AG08395 (cell line): ENCODE measurements at regions not wholly inside any gene's neighbourhood (a gene's known extent, or its start where the extent isn't known, plus 50 kb on each side); places are given as distances from the start of the nearest gene placed in this dataset.
"Not testable (repeated sequence)": the region's sequence is repeated elsewhere in the genome, so short reads cannot be mapped to it uniquely, and the experiment has no call there.

Source experiments
- DNase-seq: peaks from one replicate; pipeline ENCODE4 v3.0.0; 2012; ENCODE audit warnings: mixed read lengths, low spot score

DNA sequence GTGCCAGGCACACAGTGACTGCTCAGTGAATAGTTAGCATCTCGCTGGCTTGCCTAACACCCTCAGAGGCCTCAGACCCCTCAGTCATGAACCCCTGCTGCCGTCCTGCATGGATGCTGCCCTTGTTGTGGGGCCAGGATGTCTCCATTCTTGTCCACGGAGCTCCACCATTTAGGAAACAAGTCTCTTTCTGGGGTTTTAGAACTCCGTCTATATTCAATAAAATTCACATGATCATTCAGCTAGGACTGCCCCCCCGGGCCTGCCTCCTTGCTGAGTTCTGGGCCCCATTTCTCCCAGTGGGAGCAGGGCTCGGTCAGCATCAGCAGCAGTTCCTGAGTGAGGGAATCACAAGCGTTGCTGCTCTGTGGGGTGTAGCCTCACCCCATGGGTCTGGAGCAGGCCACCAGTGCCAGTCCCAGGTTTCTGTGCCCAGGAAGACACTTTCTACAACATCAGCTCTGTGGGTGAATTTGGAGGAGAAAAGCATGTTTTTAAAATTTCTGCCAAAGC, 134.1 kb downstream of the RHOU start:
- DNase-seq, result no peak

DNA sequence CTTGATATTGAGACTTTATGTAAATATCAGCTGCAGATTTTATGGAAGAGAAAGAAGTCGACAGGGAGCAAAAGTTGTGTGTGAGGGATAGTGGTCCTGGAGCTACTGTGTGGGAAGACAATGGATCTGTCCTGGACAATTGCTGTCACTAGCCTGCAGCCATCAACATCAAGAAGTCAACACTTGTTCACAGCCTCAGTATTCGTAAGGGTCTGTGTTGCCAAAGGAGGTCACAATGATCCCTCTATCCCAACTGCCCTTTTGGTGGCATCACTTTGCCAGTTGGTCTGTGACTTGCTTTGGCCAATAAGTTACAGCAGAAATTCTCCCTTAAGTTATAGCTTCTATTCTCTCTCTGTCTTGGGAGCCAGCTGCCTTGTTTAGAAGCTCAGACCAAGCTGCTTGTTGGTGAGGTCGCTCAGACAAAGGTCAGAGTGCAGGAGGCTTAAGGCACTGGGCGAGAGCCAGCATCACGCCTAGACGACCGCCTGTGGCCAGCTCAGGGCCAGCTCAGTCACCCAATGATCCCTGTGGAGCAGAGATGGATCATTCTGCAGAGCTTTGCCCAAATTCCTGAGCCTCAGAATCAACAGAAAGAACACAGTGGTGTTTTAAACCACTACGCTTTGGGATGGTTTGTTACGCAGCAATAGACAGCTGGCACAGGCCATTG, 134.9 kb downstream of the RHOU start:
- DNase-seq, result no peak

GRCh38 chr1:228871314-228872061, 136.2 kb downstream of the RHOU start:
- no peak for DNase-seq

- no peak for DNase-seq
Observed at GRCh38 chr1:228872080-228872479, 136.8 kb downstream of the RHOU start.

GRCh38 chr1:228873709-228874108, 138.4 kb downstream of the RHOU start:
- DNase-seq, result no peak

- DNase-seq, result no peak
Observed at GRCh38 chr1:228875741-228876140, 140.5 kb downstream of the RHOU start.

GRCh38 chr1:228876187-228876586, 140.9 kb downstream of the RHOU start:
- DNase-seq, result no peak

- no peak for DNase-seq
Observed at GRCh38 chr1:228879164-228879563, 143.9 kb downstream of the RHOU start.

DNA sequence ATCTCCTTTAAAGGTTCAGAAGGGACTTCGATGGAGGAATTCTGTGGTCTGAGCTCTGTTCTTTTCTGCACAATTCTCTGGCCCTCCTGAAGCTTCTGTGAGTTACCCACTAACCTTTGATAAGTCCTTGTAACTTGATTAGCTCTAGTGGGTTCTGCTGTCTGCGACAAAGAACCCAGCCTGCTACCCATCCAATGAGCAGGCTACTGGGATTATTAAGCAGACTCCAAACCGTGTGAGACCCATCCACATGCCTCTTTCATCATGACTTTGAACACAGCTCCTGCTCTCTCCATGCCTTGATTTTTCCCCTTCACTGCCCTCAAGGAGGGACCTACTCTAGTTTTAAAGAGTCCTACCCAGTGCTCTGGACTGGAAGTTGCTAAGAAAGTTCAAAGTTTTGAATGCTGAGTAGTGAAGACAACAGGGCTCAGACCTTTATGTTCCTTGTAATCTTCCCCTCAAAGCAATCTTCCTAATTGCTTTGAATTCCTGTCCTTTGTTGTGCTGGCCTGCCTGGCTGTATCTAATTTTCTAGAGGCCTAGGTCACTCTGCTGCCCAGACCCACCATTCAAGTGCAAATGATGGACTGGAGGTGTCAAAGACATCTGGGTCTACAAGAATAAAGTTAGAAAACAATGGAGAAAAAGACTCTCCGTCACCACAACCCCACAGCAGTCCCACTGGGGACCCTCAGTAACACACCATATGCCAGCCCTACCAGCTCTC, 146.9 kb downstream of the RHOU start:
- no peak for DNase-seq

- no peak for DNase-seq
Observed at GRCh38 chr1:228882771-228883450, 147.6 kb downstream of the RHOU start.

DNA sequence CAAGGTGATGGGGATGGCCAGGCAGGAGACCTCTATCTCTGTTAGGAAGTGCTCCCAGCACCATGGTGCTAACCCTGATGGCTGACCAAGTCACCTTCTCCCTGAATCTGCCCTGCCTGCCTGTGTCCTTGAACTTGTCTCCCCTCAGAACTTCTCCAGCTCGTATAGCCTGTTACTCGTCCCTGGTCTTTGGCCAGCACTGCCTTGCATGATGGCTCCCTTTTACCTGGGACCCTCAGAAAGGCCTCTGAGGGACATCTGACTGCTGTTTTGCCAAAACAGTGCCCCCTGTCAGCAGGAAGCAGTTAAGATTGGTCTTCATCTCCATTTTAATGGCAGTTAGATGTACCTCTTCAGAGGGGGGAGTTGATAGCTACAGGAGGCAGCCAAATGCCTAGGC, 148.3 kb downstream of the RHOU start:
- no peak for DNase-seq

DNA sequence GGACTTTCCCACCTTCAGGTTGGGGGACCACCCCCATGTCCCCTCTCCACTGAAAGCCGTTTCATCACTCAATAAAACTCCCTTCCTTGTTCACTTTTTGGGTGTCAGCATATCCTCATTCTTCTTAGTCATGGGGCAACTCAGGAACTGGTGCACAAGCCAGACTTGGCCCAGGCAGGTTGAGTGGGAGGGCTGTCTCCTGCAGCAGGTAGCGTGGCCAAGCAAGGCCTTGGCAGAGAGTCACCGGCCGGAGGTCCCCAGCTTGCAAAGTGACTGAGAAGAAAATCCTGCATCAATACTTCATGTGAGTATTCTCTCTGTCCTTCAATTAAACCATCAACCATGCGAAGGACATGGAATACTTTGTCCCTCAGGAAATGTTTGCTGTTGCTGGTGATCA, 148.9 kb downstream of the RHOU start:
- DNase-seq, result no peak

GRCh38 chr1:228884615-228885566, 149.6 kb downstream of the RHOU start:
- no peak for DNase-seq

- no peak for DNase-seq
Observed at GRCh38 chr1:228885845-228886244, 150.6 kb downstream of the RHOU start.

DNA sequence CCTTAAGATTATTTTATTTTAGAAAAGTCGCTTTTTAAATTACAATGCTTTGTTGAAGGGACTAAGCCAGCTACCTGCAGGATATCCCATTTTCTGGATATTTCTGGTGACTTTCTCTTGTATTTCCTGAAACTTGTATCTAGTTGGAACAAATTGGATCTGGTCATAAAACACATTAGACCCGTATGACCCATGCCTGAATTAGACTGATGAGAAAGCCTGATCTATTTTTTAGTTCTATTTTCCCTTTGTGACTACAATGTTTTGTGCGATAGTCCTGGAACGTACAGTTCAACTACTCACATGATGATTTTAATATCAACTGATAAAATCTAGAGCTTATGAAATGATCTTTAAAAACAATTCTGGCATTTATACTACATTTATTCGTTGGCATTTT, 151.8 kb downstream of the RHOU start:
- no peak for DNase-seq

DNA sequence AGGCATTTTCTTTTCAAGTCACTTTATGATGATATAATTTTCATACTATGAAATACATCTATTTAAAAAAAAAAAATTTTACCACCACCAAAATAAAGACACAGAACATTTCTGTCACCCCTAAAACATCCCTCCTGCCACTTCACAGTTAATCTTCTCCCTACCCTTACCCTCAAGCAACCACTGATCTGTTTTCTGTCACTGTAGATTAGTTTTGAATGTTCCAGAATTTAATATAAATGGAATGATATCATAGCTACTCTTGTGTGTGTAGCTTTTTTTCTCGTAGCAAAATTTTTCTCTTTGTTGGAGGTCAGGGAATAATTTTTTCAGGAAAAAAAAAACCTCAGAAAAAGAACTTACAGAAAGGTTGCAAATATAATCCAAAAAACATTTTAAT, 152.7 kb downstream of the RHOU start:
- no peak for DNase-seq

GRCh38 chr1:228889289-228889688, 154.0 kb downstream of the RHOU start:
- DNase-seq, result no peak

GRCh38 chr1:228891272-228892034, 156.2 kb downstream of the RHOU start:
- no peak for DNase-seq

DNA sequence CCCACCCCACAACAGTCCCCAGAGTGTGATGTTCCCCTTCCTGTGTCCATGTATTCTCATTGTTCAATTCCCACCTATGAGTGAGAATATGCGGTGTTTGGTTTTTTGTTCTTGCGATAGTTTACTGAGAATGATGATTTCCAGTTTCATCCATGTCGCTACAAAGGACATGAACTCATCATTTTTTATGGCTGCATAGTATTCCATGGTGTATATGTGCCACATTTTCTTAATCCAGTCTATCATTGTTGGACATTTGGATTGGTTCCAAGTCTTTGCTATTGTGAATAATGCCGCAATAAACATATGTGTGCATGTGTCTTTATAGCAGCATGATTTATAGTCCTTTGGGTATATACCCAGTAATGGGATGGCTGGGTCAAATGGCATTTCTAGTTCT, 156.9 kb downstream of the RHOU start:
- not testable (repeated sequence) for DNase-seq

- DNase-seq, result no peak
Observed at GRCh38 chr1:228894442-228894989, 159.2 kb downstream of the RHOU start.
